VCaP (cell line): ENCODE measurements at regions not wholly inside any gene's neighbourhood (a gene's known extent, or its start where the extent isn't known, plus 50 kb on each side); places are given as distances from the start of the nearest gene placed in this dataset.

Experiments used
- H3K27ac ChIP-seq: fragments of 450-650 bp; 2 replicates; pipeline ENCODE4 v1.5.1; 2017
- TF ChIP-seq, protein P1 (sequence below): fragments of 450-650 bp; conservative IDR thresholded peaks from 2 replicates; pipeline ENCODE4 v1.5.1; 2017; ENCODE audit warnings: mild to moderate bottlenecking, moderate library complexity

DNA sequence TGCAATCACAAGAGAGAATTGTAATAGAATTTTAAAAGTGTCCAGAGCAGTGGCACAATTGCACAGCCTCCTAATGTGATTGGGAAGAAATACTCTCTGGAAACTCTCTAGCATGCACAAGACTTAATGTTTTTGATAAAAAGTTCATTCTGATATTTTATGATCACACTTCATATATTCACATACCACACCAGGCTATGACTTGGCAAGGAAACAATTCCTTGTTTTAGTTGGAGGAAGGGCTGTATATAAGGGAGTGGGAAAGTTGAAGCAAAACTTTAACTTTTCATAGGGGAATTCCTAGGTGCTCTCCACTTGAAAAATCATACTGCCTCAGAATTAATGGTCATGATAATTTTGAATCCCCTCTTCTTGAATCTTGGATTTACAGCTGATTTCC, 61.5 kb upstream of the ASB17 start:
- TF ChIP-seq, protein P1, sequence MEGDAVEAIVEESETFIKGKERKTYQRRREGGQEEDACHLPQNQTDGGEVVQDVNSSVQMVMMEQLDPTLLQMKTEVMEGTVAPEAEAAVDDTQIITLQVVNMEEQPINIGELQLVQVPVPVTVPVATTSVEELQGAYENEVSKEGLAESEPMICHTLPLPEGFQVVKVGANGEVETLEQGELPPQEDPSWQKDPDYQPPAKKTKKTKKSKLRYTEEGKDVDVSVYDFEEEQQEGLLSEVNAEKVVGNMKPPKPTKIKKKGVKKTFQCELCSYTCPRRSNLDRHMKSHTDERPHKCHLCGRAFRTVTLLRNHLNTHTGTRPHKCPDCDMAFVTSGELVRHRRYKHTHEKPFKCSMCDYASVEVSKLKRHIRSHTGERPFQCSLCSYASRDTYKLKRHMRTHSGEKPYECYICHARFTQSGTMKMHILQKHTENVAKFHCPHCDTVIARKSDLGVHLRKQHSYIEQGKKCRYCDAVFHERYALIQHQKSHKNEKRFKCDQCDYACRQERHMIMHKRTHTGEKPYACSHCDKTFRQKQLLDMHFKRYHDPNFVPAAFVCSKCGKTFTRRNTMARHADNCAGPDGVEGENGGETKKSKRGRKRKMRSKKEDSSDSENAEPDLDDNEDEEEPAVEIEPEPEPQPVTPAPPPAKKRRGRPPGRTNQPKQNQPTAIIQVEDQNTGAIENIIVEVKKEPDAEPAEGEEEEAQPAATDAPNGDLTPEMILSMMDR: no peak
- H3K27ac ChIP-seq: no peak overlapping the region

DNA sequence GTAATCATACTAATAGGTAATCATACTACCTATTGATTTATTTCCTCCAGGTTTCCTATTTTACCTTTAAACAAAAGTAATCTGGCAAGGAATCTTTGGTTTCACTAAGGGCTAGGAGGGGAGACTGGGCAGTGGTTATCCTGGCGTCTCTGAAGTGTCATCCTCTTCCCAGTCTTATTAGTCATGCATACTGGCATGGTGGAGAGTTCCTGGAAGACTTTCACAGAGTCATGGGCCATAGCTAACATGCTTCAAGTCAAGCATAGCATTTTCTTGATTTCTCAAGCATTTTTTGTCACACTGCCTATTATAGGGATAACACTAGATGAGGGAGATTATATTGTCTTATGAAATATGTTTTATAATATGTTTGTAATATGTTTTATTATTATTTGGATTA, 64.0 kb upstream of the ASB17 start:
- no peak overlapping the region for H3K27ac ChIP-seq
- TF ChIP-seq, protein P1: no peak

DNA sequence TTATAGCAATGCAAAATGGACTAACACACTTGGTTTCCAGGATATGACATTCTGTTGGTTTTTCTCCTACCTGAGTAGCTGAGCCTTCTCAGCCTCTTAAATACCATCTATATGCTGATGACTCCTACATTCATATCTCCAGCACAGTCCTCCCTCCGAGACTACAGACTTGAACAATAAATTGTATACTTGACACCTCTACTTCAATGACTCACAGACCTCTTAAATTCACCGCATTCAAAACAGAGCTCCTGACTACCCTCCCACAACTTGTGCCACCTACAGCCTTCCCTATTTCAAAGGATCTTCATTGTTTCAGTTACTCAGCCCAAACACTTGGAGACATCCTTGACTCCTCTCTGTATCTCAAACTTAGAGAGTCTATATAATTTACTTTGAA, 66.8 kb upstream of the ASB17 start:
- no peak overlapping the region for H3K27ac ChIP-seq

DNA sequence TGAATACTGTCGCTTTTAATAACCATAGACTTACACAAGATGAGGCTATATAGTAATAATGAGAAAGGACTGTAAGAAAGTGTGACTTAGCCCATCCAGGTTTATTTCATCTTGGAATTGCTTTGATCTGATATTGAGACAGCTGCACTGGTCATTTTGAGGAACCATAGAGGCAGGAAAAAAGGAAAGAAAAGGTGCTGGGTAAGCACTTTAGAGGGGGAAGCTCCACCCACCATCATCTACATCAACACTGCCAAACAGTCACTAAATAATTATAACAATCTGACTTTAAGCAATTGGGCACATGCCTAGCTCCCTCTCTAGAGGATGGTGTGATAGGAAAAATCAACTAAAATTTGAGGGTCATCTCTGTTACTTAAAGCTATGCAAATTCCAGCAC, 70.6 kb upstream of the ST6GALNAC3 start:
- TF ChIP-seq, protein P1: no peak
- H3K27ac ChIP-seq: no peak overlapping the region

More for the DNA sequence above, 66.8 kb upstream of the ASB17 start:
- TF ChIP-seq, protein P1: no peak

DNA sequence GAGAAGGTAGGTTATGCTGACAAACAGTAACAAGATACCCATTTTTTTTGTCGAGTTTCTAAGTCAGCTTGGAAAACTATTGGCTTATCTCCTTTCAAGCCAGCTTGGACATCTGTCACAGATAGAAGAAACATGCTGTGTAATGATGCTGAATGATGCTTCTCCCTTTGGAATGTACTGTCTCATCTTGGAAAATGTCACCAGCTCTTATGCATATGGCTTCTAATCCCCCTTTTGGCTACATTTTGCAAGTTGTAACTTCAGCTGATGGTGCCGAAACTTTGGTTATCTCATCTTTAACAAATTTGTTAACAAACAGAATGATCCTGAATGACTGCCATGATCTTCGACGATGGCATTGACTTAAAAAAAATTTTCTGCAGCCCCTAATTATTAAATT, 68.8 kb upstream of the ST6GALNAC3 start:
- TF ChIP-seq, protein P1: no peak
- H3K27ac ChIP-seq: no peak overlapping the region

DNA sequence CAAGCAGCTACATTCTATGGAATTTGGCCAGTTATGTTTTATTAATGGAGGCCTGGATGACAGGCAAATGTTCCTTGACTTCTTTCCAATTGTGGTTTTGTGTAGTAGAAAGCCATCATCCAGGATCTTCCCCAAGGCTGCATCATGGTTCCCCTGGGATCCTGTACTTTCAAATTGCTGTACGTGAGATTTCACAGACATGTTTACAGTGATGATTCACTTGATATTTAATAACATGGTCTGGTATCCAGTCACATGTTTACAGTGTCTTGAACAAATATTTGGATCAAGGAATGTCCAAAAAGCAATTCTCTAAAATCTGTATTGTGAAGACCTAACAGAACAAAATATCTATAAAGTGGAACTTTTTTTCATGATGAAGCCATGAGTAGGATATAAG, 68.3 kb upstream of the ST6GALNAC3 start:
- TF ChIP-seq, protein P1: no peak
- no peak overlapping the region for H3K27ac ChIP-seq

DNA sequence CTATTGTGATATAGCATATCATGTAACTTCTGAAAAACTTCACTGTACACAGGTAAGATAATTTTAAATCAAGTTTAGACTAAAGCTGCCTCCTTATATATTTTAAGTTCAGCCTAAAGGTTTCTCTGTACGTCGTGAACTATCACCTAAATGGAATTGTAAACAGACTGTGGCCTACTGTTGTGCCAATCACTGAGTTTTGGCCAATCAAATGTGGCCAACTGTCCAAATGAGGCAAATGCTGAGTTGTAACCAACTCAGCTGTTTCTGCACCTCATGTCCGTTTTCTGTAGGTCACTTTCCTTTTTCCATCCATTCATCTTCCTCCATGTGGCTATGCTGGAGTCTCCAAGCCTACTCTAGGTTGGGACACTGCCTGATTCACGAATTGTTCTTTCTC, 63.7 kb upstream of the ST6GALNAC3 start:
- TF ChIP-seq, protein P1: no peak
- no peak overlapping the region for H3K27ac ChIP-seq
